Body of pancreas (tissue), 4 donors: ENCODE measurements at regions not wholly inside any gene's neighbourhood (a gene's known extent, or its start where the extent isn't known, plus 50 kb on each side); places are given as distances from the start of the nearest gene placed in this dataset.

Source experiments
- CTCF ChIP-seq, 7 experiments: fragments of 450-650 bp in 4 of 7; fragments of 200-600 bp in 3 of 7; sonication (generic) in 3 of 7; IDR thresholded peaks; one replicate each; pipeline ENCODE4 v1.5.1; 2016 to 2019; ENCODE audit warnings: antibody characterized with exemption in 7 of 7
- POLR2A ChIP-seq, 3 donors: fragments of 450-650 bp; IDR thresholded peaks; one replicate each; pipeline ENCODE4 v1.6.1; 2016; ENCODE audit warnings: antibody characterized with exemption in 3 of 3, mild to moderate bottlenecking in 2 of 3

- TF ChIP-seq CTCF (IDR thresholded peaks at IDR 0.05): no peak
- TF ChIP-seq POLR2A (IDR thresholded peaks at IDR 0.05): no peak
Observed at GRCh38 chr21:35886887-35887286, 173.4 kb downstream of the SETD4 start.
